ENCODE measurements at regions not wholly inside any gene's neighbourhood (a gene's known extent, or its start where the extent isn't known, plus 50 kb on each side); places are given as distances from the start of the nearest gene placed in this dataset.

DNA sequence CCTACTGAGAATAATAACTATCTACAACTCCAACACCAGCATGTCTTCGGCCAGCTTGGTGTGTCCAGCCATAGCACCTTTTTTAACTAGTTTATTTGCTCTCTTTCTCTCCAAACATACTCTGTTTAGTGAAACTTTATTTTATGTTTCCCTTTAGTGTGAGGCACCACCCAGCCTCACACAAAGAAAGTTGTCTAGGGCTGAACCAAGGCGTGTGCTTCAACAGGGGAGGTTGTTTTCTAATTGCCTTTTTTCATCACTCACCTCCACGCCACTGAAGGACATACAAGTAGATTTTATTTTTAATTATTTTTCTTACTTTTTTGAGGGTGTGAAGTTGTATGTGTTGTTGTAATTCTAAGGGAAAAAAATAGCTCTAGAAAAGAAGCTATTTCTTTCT is 125.6 kb upstream of the MARCKS start:
- no peak for TF ChIP-seq POLR2A (IDR thresholded peaks at IDR 0.05; ENCODE audit: extremely low read depth, insufficient read length)
- TF ChIP-seq, protein P1, sequence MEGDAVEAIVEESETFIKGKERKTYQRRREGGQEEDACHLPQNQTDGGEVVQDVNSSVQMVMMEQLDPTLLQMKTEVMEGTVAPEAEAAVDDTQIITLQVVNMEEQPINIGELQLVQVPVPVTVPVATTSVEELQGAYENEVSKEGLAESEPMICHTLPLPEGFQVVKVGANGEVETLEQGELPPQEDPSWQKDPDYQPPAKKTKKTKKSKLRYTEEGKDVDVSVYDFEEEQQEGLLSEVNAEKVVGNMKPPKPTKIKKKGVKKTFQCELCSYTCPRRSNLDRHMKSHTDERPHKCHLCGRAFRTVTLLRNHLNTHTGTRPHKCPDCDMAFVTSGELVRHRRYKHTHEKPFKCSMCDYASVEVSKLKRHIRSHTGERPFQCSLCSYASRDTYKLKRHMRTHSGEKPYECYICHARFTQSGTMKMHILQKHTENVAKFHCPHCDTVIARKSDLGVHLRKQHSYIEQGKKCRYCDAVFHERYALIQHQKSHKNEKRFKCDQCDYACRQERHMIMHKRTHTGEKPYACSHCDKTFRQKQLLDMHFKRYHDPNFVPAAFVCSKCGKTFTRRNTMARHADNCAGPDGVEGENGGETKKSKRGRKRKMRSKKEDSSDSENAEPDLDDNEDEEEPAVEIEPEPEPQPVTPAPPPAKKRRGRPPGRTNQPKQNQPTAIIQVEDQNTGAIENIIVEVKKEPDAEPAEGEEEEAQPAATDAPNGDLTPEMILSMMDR (IDR thresholded peaks at IDR 0.05; ENCODE audit: low read depth, low read length): no peak
- TF ChIP-seq, protein P2, sequence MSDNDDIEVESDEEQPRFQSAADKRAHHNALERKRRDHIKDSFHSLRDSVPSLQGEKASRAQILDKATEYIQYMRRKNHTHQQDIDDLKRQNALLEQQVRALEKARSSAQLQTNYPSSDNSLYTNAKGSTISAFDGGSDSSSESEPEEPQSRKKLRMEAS (IDR thresholded peaks at IDR 0.05; ENCODE audit: low read depth, low read length): no peak

All from NB4 (cell line).